Vagina (tissue), 2 donors: ENCODE measurements at regions not wholly inside any gene's neighbourhood (a gene's known extent, or its start where the extent isn't known, plus 50 kb on each side); places are given as distances from the start of the nearest gene placed in this dataset.

ENCODE experiments used
- CTCF ChIP-seq, 3 experiments: fragments of 450-650 bp in 2 of 3; fragments of 200-600 bp in 1 of 3; sonication (generic) in 1 of 3; IDR thresholded peaks; one replicate each; pipeline ENCODE4 v1.5.1; 2017 to 2019; ENCODE audit warnings: antibody characterized with exemption in 3 of 3, mild to moderate bottlenecking in 2 of 3, moderate library complexity in 2 of 3
- POLR2A ChIP-seq, 2 donors: fragments of 450-650 bp; IDR thresholded peaks; one replicate each; pipeline ENCODE4 v1.6.1; 2017; ENCODE audit warnings: antibody characterized with exemption in 2 of 2, mild to moderate bottlenecking in 2 of 2, moderate library complexity in 2 of 2

GRCh38 chr18:43515481-43515880 is 238.2 kb upstream of the SYT4 start:
- no peak for TF ChIP-seq CTCF (IDR thresholded peaks at IDR 0.05)
- no peak for TF ChIP-seq POLR2A (IDR thresholded peaks at IDR 0.05)
